Motor neuron (in vitro differentiated cells): ENCODE measurements at regions not wholly inside any gene's neighbourhood (a gene's known extent, or its start where the extent isn't known, plus 50 kb on each side); places are given as distances from the start of the nearest gene placed in this dataset.

Experiments
- ATAC-seq, 8 experiments: fragments of 200-7000 bp; cut with Tn5 transposase; replicated peaks in 6 of 8; 2 replicates each; pipeline ENCODE4 v1.8.0; 2021; ENCODE audit warnings: mild to moderate bottlenecking in 8 of 8, moderate library complexity in 8 of 8
- H3K27ac ChIP-seq, 2 donors: fragments of 250-450 bp; sonication (Bioruptor Pico); 2 replicates each; pipeline ENCODE4 v1.9.0; 2021; ENCODE audit warnings: antibody characterized with exemption in 2 of 2, mild to moderate bottlenecking in 2 of 2, moderate library complexity in 1 of 2
- H3K4me1 ChIP-seq, 2 donors: fragments of 250-450 bp; sonication (Bioruptor Pico); replicated peaks in 1 of 2; 2 replicates each; pipeline ENCODE4 v1.6.1; 2021; ENCODE audit warnings: antibody characterized with exemption in 2 of 2, mild to moderate bottlenecking in 2 of 2, moderate library complexity in 1 of 2
- H3K4me3 ChIP-seq, 5 donors: fragments of 250-450 bp; sonication (Bioruptor Pico); 2 replicates each; pipeline ENCODE4 v1.9.0; 2021; ENCODE audit warnings: antibody characterized with exemption in 5 of 5, mild to moderate bottlenecking in 5 of 5, moderate library complexity in 4 of 5
- WGBS, 10 experiments: fragments of 450-650 bp; shearing (Covaris generic); methylation state at CpG; one replicate each; pipeline ENCODE4 v1.0.0; 2022; 5-methylcytosine and 5-hydroxymethylcytosine counted together
- in situ Hi-C, 9 experiments: fragments of 400-800 bp; cut with MboI; loops; one replicate each; pipeline ENCODE4 v1.15.0; 2021; ENCODE audit warnings: low sequenced_read_pairs in 9 of 9, low pct_unique_long_range_greater_than_20kb in 2 of 9; ENCODE audit not compliant: unreplicated experiment in 9 of 9

GRCh38 chr3:103787164-103787871 lies 1352.5 kb downstream of the ZPLD1 start:
- in situ Hi-C loops, result no loop called here
- no peak for ATAC-seq
- H3K27ac ChIP-seq, result no peak overlapping the region
- H3K4me1 ChIP-seq, result no peaks in the 10 kb centered on the region
- H3K4me3 ChIP-seq, result no peak overlapping the region
- 7 to 100% (median 79%) methylated on average over 1 to 3 of the region's 3 CpGs; no CpG with 5 or more reads in 1 of the 10 experiments for WGBS, 10 experiments

- no peak overlapping the region for H3K4me3 ChIP-seq
- no peak overlapping the region for H3K27ac ChIP-seq
- 21 to 100% (median 91%) methylated on average over 1 to 2 of the region's 2 CpGs; no CpG with 5 or more reads in 1 of the 10 experiments for WGBS, 10 experiments
- in situ Hi-C loops, result no loop called here
- no peak for ATAC-seq
- no peaks in the 10 kb centered on the region for H3K4me1 ChIP-seq
These were observed 1353.1 kb downstream of the ZPLD1 start for GRCh38 chr3:103787879-103788278.

GRCh38 chr3:103791786-103792515 lies 1357.1 kb downstream of the ZPLD1 start:
- no peak overlapping the region for H3K4me3 ChIP-seq
- in situ Hi-C loops, result no loop called here
- H3K27ac ChIP-seq, result no peak overlapping the region
- H3K4me1 ChIP-seq, result no peaks in the 10 kb centered on the region
- WGBS, 10 experiments, result 0 to 100% (median 76%) methylated on average over 1 of the region's 1 CpG; no CpG with 5 or more reads in 2 of the 10 experiments
- ATAC-seq, result no peak

- WGBS, 10 experiments, result 0 to 50% (median 15%) methylated on average over 1 to 3 of the region's 3 CpGs; no CpG with 5 or more reads in 2 of the 10 experiments
- in situ Hi-C loops, result no loop called here
- Histone ChIP-seq H3K4me1 (no peaks in the 10 kb centered on the region), H3K27ac (no peak overlapping the region), H3K4me3 (no peak overlapping the region)
- peak in 3 of 8 experiments; percentile 64 to 71 (median 65) for ATAC-seq
These were observed 1359.8 kb downstream of the ZPLD1 start for GRCh38 chr3:103794656-103795055.

- 6 to 92% (median 73%) methylated on average over 2 to 3 of the region's 3 CpGs; no CpG with 5 or more reads in 1 of the 10 experiments for WGBS, 10 experiments
- no peak overlapping the region for H3K27ac ChIP-seq
- in situ Hi-C loops, result no loop called here
- ATAC-seq, result no peak
- no peaks in the 10 kb centered on the region for H3K4me1 ChIP-seq
- no peak overlapping the region for H3K4me3 ChIP-seq
These were observed 1361.3 kb downstream of the ZPLD1 start for GRCh38 chr3:103796068-103796467.

- H3K4me1 ChIP-seq, result no peaks in the 10 kb centered on the region
- in situ Hi-C loops, result no loop called here
- WGBS, 10 experiments, result 0 to 100% (median 67%) methylated on average over 1 of the region's 1 CpG; no CpG with 5 or more reads in 1 of the 10 experiments
- ATAC-seq, result no peak
- no peak overlapping the region for H3K27ac ChIP-seq
- H3K4me3 ChIP-seq, result no peak overlapping the region
These were observed 1369.0 kb downstream of the ZPLD1 start for GRCh38 chr3:103803787-103804186.

GRCh38 chr3:103810167-103810566 lies 1375.4 kb downstream of the ZPLD1 start:
- in situ Hi-C loops, result no loop called here
- Histone ChIP-seq H3K4me1 (no peaks in the 10 kb centered on the region), H3K27ac (no peak overlapping the region), H3K4me3 (no peak overlapping the region)
- whole genome bisulfite sequencing, 10 experiments, result 0 to 100% (median 79%) methylated on average over 1 to 2 of the region's 2 CpGs
- ATAC-seq, result no peak

GRCh38 chr3:103813955-103814354 lies 1379.1 kb downstream of the ZPLD1 start:
- WGBS, 10 experiments, result 0 to 63% (median 47%) methylated on average over 1 of the region's 1 CpG; no CpG with 5 or more reads in 6 of the 10 experiments
- in situ Hi-C loops, result no loop called here
- no peak for ATAC-seq
- peaks cover 6 to 14% of the 10 kb centered on the region in 2 donors for H3K4me1 ChIP-seq
- H3K27ac ChIP-seq, result no peak overlapping the region
- no peak overlapping the region for H3K4me3 ChIP-seq

GRCh38 chr3:103818398-103818797 lies 1383.6 kb downstream of the ZPLD1 start:
- WGBS, 10 experiments, result 0 to 89% (median 54%) methylated on average over 1 to 3 of the region's 3 CpGs
- Histone ChIP-seq H3K4me1 (peaks cover 13 to 33% of the 10 kb centered on the region in 2 donors), H3K27ac (no peak overlapping the region), H3K4me3 (no peak overlapping the region)
- in situ Hi-C loops, result no loop called here
- peak in 5 of 8 experiments; percentile 25 to 61 (median 36) for ATAC-seq

GRCh38 chr3:103818800-103819199 lies 1384.0 kb downstream of the ZPLD1 start:
- WGBS, 10 experiments, result 0 to 40% (median 16%) methylated on average over 1 to 2 of the region's 2 CpGs; no CpG with 5 or more reads in 1 of the 10 experiments
- peaks cover 13 to 33% of the 10 kb centered on the region in 2 donors for H3K4me1 ChIP-seq
- no peak overlapping the region for H3K27ac ChIP-seq
- no peak overlapping the region for H3K4me3 ChIP-seq
- in situ Hi-C loops, result no loop called here
- peak in 6 of 8 experiments; percentile 18 to 97 (median 96) for ATAC-seq

GRCh38 chr3:103825586-103825985 lies 1390.8 kb downstream of the ZPLD1 start:
- in situ Hi-C loops, result no loop called here
- Histone ChIP-seq H3K4me1 (peaks cover 0 to 2% of the 10 kb centered on the region in 2 donors), H3K4me3 (no peak overlapping the region), H3K27ac (no peak overlapping the region)
- no peak for ATAC-seq

GRCh38 chr3:103829723-103830326 lies 1395.0 kb downstream of the ZPLD1 start:
- in situ Hi-C loops, result no loop called here
- Histone ChIP-seq H3K27ac (no peak overlapping the region), H3K4me1 (no peaks in the 10 kb centered on the region), H3K4me3 (no peak overlapping the region)
- no peak for ATAC-seq
